GM10248 (cell line): ENCODE measurements at regions not wholly inside any gene's neighbourhood (a gene's known extent, or its start where the extent isn't known, plus 50 kb on each side); places are given as distances from the start of the nearest gene placed in this dataset.

Experiments
- CTCF ChIA-PET: fragments of 300-600 bp; sonication (Branson Sonifier 250); formaldehyde crosslinking; extraction: SDS; loops from one replicate; lab custom pipeline; 2021; ENCODE audit warnings: antibody characterized with exemption; lab: Yijun Ruan, JAX
- POLR2A ChIA-PET: fragments of 350-650 bp; sonication (Branson Sonifier 250); formaldehyde crosslinking; extraction: SDS; loops from one replicate; lab custom pipeline; 2020; ENCODE audit warnings: antibody characterized with exemption; lab: Yijun Ruan, JAX
- DNase-seq: peaks from one replicate; pipeline ENCODE4 v3.0.0; 2012; ENCODE audit errors: extremely low spot score
- TF ChIP-seq, protein P1 (sequence below): IDR thresholded peaks from 2 replicates; pipeline ENCODE4 v1.5.1; 2012; ENCODE audit warnings: mild to moderate bottlenecking, low read depth; ENCODE audit errors: extremely low read depth, missing control alignments, control extremely low read depth

DNA sequence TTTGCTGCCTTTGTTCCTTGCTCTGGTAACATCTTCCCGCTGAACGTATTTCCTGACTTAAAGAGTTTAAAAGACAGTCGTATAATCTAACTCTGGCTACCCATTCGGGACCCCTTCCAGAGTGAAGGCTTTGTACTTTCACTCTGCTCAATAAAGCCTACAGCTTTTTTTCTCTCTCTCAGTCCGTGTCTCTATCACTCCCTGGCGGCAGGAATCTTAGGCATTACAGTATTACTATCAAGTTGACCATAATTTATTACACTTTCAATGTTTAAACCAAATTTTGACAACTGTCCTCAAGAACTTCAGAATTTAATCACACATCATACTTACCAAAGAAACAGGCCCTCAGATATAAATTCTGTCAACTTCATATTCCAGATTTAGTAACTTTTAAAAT, 967.9 kb downstream of the FSCB start:
- ChIA-PET POLR2A (no interaction called here), CTCF (no interaction called here)
- no peak for DNase-seq
- TF ChIP-seq, protein P1, sequence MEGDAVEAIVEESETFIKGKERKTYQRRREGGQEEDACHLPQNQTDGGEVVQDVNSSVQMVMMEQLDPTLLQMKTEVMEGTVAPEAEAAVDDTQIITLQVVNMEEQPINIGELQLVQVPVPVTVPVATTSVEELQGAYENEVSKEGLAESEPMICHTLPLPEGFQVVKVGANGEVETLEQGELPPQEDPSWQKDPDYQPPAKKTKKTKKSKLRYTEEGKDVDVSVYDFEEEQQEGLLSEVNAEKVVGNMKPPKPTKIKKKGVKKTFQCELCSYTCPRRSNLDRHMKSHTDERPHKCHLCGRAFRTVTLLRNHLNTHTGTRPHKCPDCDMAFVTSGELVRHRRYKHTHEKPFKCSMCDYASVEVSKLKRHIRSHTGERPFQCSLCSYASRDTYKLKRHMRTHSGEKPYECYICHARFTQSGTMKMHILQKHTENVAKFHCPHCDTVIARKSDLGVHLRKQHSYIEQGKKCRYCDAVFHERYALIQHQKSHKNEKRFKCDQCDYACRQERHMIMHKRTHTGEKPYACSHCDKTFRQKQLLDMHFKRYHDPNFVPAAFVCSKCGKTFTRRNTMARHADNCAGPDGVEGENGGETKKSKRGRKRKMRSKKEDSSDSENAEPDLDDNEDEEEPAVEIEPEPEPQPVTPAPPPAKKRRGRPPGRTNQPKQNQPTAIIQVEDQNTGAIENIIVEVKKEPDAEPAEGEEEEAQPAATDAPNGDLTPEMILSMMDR = no peak

- TF ChIP-seq, protein P1 = no peak
- ChIA-PET POLR2A (no interaction called here), CTCF (no interaction called here)
- no peak for DNase-seq
Measured at GRCh38 chr14:43535231-43535838, 971.7 kb downstream of the FSCB start.

- ChIA-PET CTCF (no interaction called here), POLR2A (no interaction called here)
- TF ChIP-seq, protein P1 = no peak
- DNase-seq = no peak
Measured at GRCh38 chr14:43532825-43533416, 974.2 kb downstream of the FSCB start.

DNA sequence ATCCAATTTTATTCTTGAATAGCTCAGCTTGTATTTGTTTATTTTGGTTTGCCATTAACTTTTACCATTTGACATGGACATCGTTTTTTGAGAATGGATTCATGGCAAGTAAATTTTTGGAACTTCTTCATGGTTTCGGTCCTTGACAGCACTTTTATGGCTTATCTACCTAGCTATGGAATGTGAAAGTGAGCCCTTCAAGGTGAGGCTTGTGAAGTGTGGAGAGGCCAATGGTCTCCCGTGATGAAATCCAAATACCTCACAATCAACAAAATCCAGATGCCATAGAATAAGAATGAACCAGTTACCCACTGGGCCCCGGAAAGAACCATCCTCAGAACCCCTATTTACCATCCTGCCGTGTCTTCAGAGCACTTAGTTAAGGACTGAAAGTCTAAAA, 978.8 kb downstream of the FSCB start:
- CTCF ChIA-PET = no interaction called here
- no peak for DNase-seq
- POLR2A ChIA-PET = no interaction called here
- TF ChIP-seq, protein P1 = no peak

DNA sequence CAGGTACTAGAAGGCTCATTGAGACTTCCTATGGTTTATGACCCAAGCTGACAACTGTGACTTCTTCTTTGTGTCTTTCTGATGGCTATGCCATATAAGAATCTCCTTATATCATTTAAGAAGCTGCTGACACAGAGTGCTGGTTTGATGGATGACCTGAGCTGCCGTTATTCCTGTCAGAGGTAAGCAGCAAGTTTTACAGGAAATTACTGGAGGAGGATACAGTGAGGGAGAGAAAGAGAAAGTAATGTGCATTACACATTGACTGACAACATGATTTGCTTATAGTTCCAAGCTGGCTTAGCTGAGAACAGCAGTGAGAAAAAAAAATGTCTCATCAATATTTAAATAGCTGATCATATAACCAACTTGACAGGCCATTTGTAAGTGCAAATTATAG, 981.4 kb downstream of the FSCB start:
- TF ChIP-seq, protein P1 = no peak
- CTCF ChIA-PET = no interaction called here
- POLR2A ChIA-PET = no interaction called here
- no peak for DNase-seq

- ChIA-PET POLR2A (no interaction called here), CTCF (interaction anchor here (1.0 kb wide), 1 partner anchor 29 kb away, joined by 3 read pairs; no protein-coding TSS in a partner anchor)
- DNase-seq = no peak
- TF ChIP-seq, protein P1 = no peak
Measured at GRCh38 chr14:43522901-43523300, 984.2 kb downstream of the FSCB start.
